Vagina (tissue), 2 donors: ENCODE measurements at regions not wholly inside any gene's neighbourhood (a gene's known extent, or its start where the extent isn't known, plus 50 kb on each side); places are given as distances from the start of the nearest gene placed in this dataset.

Experiments
- DNase-seq, 2 donors: peaks; one replicate each; pipeline ENCODE4 v3.0.0-alpha.2; 2017; ENCODE audit errors: extremely low spot score in 2 of 2
- H3K27ac ChIP-seq: fragments of 200-600 bp; sonication (generic); one replicate; pipeline ENCODE4 v1.5.1; 2019
- H3K27me3 ChIP-seq: fragments of 200-600 bp; sonication (generic); one replicate; pipeline ENCODE4 v1.5.1; 2019
- H3K36me3 ChIP-seq, 2 donors: fragments of 200-600 bp; sonication (generic); one replicate each; pipeline ENCODE4 v1.5.1; 2017 to 2019
- H3K4me1 ChIP-seq: fragments of 200-600 bp; sonication (generic); one replicate; pipeline ENCODE4 v1.5.1; 2019
- H3K4me3 ChIP-seq, 2 donors: fragments of 200-600 bp; sonication (generic); 1 replicate in 1 of 2; 2 replicates in 1 of 2; pipeline ENCODE4 v1.5.1; 2016 to 2019
- H3K9me3 ChIP-seq: fragments of 200-600 bp; sonication (generic); one replicate; pipeline ENCODE4 v1.5.1; 2019
- CTCF ChIP-seq, 3 experiments: fragments of 450-650 bp in 2 of 3; fragments of 200-600 bp in 1 of 3; sonication (generic) in 1 of 3; IDR thresholded peaks; one replicate each; pipeline ENCODE4 v1.5.1; 2017 to 2019; ENCODE audit warnings: antibody characterized with exemption in 3 of 3, mild to moderate bottlenecking in 2 of 3, moderate library complexity in 2 of 3
- POLR2A ChIP-seq, 2 donors: fragments of 450-650 bp; IDR thresholded peaks; one replicate each; pipeline ENCODE4 v1.6.1; 2017; ENCODE audit warnings: antibody characterized with exemption in 2 of 2, mild to moderate bottlenecking in 2 of 2, moderate library complexity in 2 of 2
- POLR2AphosphoS5 ChIP-seq, 2 donors: sonication (generic); formaldehyde crosslinking; IDR thresholded peaks; one replicate each; pipeline ENCODE4 v1.9.0; 2017; ENCODE audit warnings: antibody characterized with exemption in 2 of 2, mild to moderate bottlenecking in 2 of 2, low read depth in 1 of 2; ENCODE audit not compliant: insufficient read depth in 1 of 2
- intact Hi-C: fragments of 100-400 bp; cut with DNase I; formaldehyde crosslinking; loops from one replicate; pipeline ENCODE4 v1.15.1; 2023

GRCh38 chr2:204367466-204367865, 177.8 kb upstream of the PARD3B start:
- H3K27ac ChIP-seq, result no peak overlapping the region
- no peaks in the 10 kb centered on the region for H3K36me3 ChIP-seq
- H3K4me1 ChIP-seq, result no peaks in the 10 kb centered on the region
- no peak overlapping the region for H3K4me3 ChIP-seq
- H3K9me3 ChIP-seq, result no peaks in the 10 kb centered on the region
- no peaks in the 10 kb centered on the region for H3K27me3 ChIP-seq
- DNase-seq, result no peak
- TF ChIP-seq POLR2AphosphoS5 (IDR thresholded peaks at IDR 0.05; ENCODE audit: insufficient read depth in 1 of 2, low read depth in 1 of 2) (no peak), POLR2A (IDR thresholded peaks at IDR 0.05) (no peak), CTCF (IDR thresholded peaks at IDR 0.05) (no peak)
- intact Hi-C loops, result no loop called here

DNA sequence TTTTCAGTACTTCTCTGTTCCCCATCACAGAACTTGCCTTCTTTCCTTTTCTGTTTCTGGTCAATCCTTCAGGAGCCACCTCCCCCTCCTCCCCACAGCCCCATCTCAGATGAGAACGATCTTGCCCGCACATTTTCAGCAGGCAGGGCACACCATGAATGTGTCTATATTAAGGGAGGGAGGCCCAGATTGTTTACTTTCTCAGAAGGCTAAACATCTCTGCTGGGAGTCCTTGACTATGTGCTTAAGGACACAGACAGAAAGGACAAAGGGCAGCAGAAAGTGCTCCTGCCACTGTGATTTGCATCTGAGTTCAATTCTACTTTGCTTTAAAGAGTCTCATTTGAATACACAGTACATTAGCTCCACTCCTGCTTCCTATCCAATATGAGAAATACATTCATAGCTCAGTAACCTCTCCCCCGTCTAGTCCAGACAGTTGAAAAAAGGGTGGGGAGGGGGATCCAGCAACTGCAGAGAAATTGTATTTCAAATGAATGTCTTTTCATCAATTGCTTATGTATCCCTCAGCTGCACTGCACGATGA, 175.0 kb upstream of the PARD3B start:
- no peaks in the 10 kb centered on the region for H3K9me3 ChIP-seq
- H3K4me3 ChIP-seq, result no peak overlapping the region
- no peaks in the 10 kb centered on the region for H3K4me1 ChIP-seq
- DNase-seq, result no peak
- no peaks in the 10 kb centered on the region for H3K27me3 ChIP-seq
- H3K27ac ChIP-seq, result no peak overlapping the region
- H3K36me3 ChIP-seq, result no peaks in the 10 kb centered on the region
- intact Hi-C loops, result no loop called here
- TF ChIP-seq POLR2AphosphoS5 (IDR thresholded peaks at IDR 0.05; ENCODE audit: insufficient read depth in 1 of 2, low read depth in 1 of 2), result no peak
- TF ChIP-seq CTCF (IDR thresholded peaks at IDR 0.05), result no peak
- no peak for TF ChIP-seq POLR2A (IDR thresholded peaks at IDR 0.05)

DNA sequence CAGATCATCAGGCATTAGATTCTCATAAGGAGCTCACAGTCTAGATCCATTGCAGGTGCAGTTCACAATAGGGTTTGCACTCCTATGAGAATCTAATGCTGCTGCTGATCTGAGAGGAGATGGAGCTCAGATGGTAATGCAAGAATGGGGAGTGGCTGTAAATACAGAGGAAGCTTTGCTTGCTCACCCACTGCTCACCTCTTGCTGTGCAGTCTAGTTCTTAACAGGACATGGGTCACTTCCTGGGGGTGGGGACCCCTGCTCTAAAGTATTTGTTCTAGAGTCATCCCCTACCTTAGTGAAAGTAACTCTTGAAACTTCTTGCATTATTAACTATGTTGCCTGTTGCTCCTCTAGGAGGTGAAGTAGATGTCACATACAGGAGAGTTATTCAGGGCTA, 171.3 kb upstream of the PARD3B start:
- intact Hi-C loops, result no loop called here
- Histone ChIP-seq H3K27me3 (no peaks in the 10 kb centered on the region), H3K27ac (no peak overlapping the region), H3K9me3 (no peaks in the 10 kb centered on the region), H3K4me1 (no peaks in the 10 kb centered on the region), H3K4me3 (no peak overlapping the region), H3K36me3 (no peaks in the 10 kb centered on the region)
- no peak for TF ChIP-seq CTCF (IDR thresholded peaks at IDR 0.05)
- TF ChIP-seq POLR2A (IDR thresholded peaks at IDR 0.05), result no peak
- TF ChIP-seq POLR2AphosphoS5 (IDR thresholded peaks at IDR 0.05; ENCODE audit: insufficient read depth in 1 of 2, low read depth in 1 of 2), result no peak
- no peak for DNase-seq

DNA sequence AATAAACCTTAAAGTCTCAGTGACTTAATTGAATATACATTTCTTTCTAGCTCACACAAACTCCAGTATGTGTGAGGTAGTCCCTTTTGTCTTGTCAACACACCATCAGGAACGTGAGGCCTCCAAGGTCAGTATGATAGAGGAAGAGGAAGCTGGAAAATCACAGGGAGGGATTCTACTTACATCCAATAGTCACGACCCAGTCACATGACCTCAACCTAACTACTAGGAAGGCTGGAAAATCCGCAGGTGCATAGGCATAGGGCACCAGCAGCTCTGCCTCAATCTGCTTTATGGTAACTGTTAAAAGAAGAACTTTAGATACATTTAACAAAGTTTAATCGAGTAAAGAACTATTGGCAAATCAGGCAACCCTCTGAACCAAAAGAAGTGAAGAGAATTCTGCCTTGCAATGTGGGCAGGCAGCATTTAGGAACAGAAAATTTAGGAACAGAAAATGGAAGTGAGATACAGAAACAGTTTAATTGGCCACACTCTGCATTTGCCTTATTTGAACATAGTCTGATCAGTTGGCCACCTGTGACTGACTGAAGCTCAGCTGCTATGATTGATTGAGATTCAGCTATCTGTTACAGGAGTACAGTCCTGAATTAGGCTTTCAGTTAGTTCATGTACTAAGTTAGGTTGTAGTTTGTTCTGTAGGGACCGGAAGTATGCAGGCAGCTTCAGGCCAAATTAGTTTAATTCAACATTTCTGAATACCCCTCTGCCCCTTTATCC, 165.0 kb upstream of the PARD3B start:
- Histone ChIP-seq H3K27ac (no peak overlapping the region), H3K36me3 (no peaks in the 10 kb centered on the region), H3K4me1 (no peaks in the 10 kb centered on the region), H3K9me3 (no peaks in the 10 kb centered on the region), H3K4me3 (no peak overlapping the region), H3K27me3 (no peaks in the 10 kb centered on the region)
- TF ChIP-seq CTCF (IDR thresholded peaks at IDR 0.05) (no peak), POLR2A (IDR thresholded peaks at IDR 0.05) (no peak), POLR2AphosphoS5 (IDR thresholded peaks at IDR 0.05; ENCODE audit: insufficient read depth in 1 of 2, low read depth in 1 of 2) (no peak)
- DNase-seq, result no peak
- intact Hi-C loops, result no loop called here

DNA sequence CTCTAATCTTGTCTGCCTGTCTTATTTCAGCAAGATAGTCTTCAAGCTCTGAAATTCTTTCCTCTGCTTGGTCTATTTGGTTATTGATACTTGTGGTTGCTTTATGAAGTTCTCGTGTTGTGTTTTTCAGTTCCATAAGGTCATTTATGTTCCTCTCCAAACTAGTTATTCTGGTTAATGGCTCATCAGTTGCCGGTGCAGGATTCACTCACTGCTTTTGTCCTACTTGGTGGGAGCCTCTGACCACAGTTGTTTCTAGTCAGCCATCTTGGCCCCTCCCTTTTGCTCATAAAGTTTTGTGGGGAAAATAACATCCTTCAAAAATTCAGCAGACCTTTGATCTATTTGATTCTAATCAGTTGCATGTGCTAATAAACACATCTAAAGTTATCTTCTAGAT, 158.6 kb upstream of the PARD3B start:
- H3K9me3 ChIP-seq, result no peaks in the 10 kb centered on the region
- H3K4me3 ChIP-seq, result no peak overlapping the region
- no peaks in the 10 kb centered on the region for H3K4me1 ChIP-seq
- TF ChIP-seq CTCF (IDR thresholded peaks at IDR 0.05), result no peak
- TF ChIP-seq POLR2AphosphoS5 (IDR thresholded peaks at IDR 0.05; ENCODE audit: insufficient read depth in 1 of 2, low read depth in 1 of 2), result no peak
- no peak for TF ChIP-seq POLR2A (IDR thresholded peaks at IDR 0.05)
- H3K27ac ChIP-seq, result no peak overlapping the region
- intact Hi-C loops, result no loop called here
- no peak for DNase-seq
- H3K36me3 ChIP-seq, result no peaks in the 10 kb centered on the region
- H3K27me3 ChIP-seq, result no peaks in the 10 kb centered on the region
